ENCODE measurements at regions not wholly inside any gene's neighbourhood (a gene's known extent, or its start where the extent isn't known, plus 50 kb on each side); places are given as distances from the start of the nearest gene placed in this dataset.

- TF ChIP-seq CTCF (IDR thresholded peaks at IDR 0.05; ENCODE audit: poor library complexity): no peak
- TF ChIP-seq EZH2phosphoT487 (IDR thresholded peaks at IDR 0.05; ENCODE audit: low read depth, severe bottlenecking, unreplicated experiment): no peak
- no peak for TF ChIP-seq EZH2 (IDR thresholded peaks at IDR 0.05; ENCODE audit: borderline replicate concordance)
Measured at GRCh38 chr12:131281016-131281415, 327.3 kb downstream of the ADGRD1 start.
